NT2/D1 (cell line): ENCODE measurements at regions not wholly inside any gene's neighbourhood (a gene's known extent, or its start where the extent isn't known, plus 50 kb on each side); places are given as distances from the start of the nearest gene placed in this dataset.

Source experiments
- YY1 ChIP-seq: IDR thresholded peaks from 2 replicates; pipeline ENCODE4 v1.6.1; 2011; ENCODE audit not compliant: insufficient read length, insufficient read depth
- ZNF274 ChIP-seq: IDR thresholded peaks from 2 replicates; pipeline ENCODE4 v1.6.1; 2011; ENCODE audit warnings: mild to moderate bottlenecking, low read depth, low read length

- TF ChIP-seq ZNF274 (no peak), YY1 (no peak)
Observed at GRCh38 chr7:112873831-112874553, 83.8 kb upstream of the TMEM168 start.
